HEK293 (cell line): ENCODE measurements at regions not wholly inside any gene's neighbourhood (a gene's known extent, or its start where the extent isn't known, plus 50 kb on each side); places are given as distances from the start of the nearest gene placed in this dataset.

Experiments
- CTCF ChIP-seq: fragments of 450-650 bp; formaldehyde crosslinking; IDR thresholded peaks from 2 replicates; pipeline ENCODE4 v1.5.1; 2016; ENCODE audit warnings: missing biosample characterization, missing genetic modification characterization
- REPIN1 ChIP-seq: fragments of 450-650 bp; formaldehyde crosslinking; IDR thresholded peaks from 2 replicates; pipeline ENCODE4 v1.5.1; 2017; ENCODE audit warnings: missing biosample characterization, missing genetic modification characterization, low read depth
- REST ChIP-seq: fragments of 450-650 bp; formaldehyde crosslinking; IDR thresholded peaks from 2 replicates; pipeline ENCODE4 v1.5.1; 2016; ENCODE audit warnings: missing biosample characterization, missing genetic modification characterization
- TCF7L2 ChIP-seq: IDR thresholded peaks from 2 replicates; pipeline ENCODE4 v1.6.1; 2011; ENCODE audit warnings: low read depth, mild to moderate bottlenecking, inconsistent platforms, low read length, moderate library complexity, borderline replicate concordance
- ZBTB49 ChIP-seq: fragments of 450-650 bp; formaldehyde crosslinking; IDR thresholded peaks from 2 replicates; pipeline ENCODE4 v1.5.1; 2016; ENCODE audit warnings: missing biosample characterization, missing genetic modification characterization, low read depth
- ZNF660 ChIP-seq: fragments of 450-650 bp; IDR thresholded peaks from 2 replicates; pipeline ENCODE4 v1.5.1; 2018; ENCODE audit warnings: missing biosample characterization, mild to moderate bottlenecking, missing genetic modification characterization
- ZNF777 ChIP-seq: fragments of 450-650 bp; formaldehyde crosslinking; IDR thresholded peaks from 2 replicates; pipeline ENCODE4 v1.5.1; 2017; ENCODE audit warnings: missing biosample characterization, missing genetic modification characterization, borderline replicate concordance

DNA sequence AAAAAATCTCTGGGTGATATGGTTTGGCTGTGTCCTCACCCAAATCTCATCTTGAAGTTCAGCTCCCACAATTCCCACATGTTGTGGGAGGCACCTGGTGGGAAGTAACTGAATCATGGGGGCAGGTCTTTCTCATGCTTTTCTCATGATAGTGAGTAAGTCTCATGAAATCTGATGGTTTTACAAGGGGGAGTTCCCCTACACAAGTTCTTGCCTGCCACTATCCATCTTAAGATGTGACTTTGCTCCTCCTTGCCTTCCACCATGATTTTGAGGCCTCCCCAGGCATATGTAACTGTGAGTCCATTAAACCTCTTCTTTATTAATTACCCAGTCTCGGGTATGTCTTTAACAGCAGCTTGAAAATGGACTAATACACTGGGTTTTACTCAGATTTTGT lies 513.9 kb downstream of the TLE4 start:
- TF ChIP-seq ZNF660 (tag by site-specific recombination), result no peak
- TF ChIP-seq TCF7L2, result no peak
- no peak for TF ChIP-seq ZNF777
- TF ChIP-seq REST, result no peak
- no peak for TF ChIP-seq CTCF (tag by site-specific recombination)
- TF ChIP-seq REPIN1, result no peak
- no peak for TF ChIP-seq ZBTB49
